T-helper 2 cell treated with Interferon-gamma antibody and Interleukin-4, amounts not matched to agents 100 ng/mL and 5 ng/mL, for 36 hours (primary cell): ENCODE measurements at regions not wholly inside any gene's neighbourhood (a gene's known extent, or its start where the extent isn't known, plus 50 kb on each side); places are given as distances from the start of the nearest gene placed in this dataset.

Experiments used
- intact Hi-C: fragments of 100-400 bp; cut with micrococcal nuclease; formaldehyde crosslinking; loops from one replicate; pipeline ENCODE4 v1.15.1; 2023

GRCh38 chr2:125479143-125479636 lies 1176.8 kb upstream of the GYPC start:
- intact Hi-C loops, result no loop called here

GRCh38 chr2:125490308-125490707 lies 1165.7 kb upstream of the GYPC start:
- intact Hi-C loops, result no loop called here

- intact Hi-C loops, result no loop called here
Measured at GRCh38 chr2:125491663-125492062, 1164.3 kb upstream of the GYPC start.

GRCh38 chr2:125512313-125512712 lies 1143.6 kb upstream of the GYPC start:
- intact Hi-C loops, result no loop called here

GRCh38 chr2:125516496-125517109 lies 1139.4 kb upstream of the GYPC start:
- intact Hi-C loops, result no loop called here

- intact Hi-C loops, result no loop called here
Measured at GRCh38 chr2:125526093-125526492, 1129.9 kb upstream of the GYPC start.

- intact Hi-C loops, result no loop called here
Measured at GRCh38 chr2:125535089-125535488, 1120.9 kb upstream of the GYPC start.

- intact Hi-C loops, result no loop called here
Measured at GRCh38 chr2:125543968-125544514, 1111.9 kb upstream of the GYPC start.

- intact Hi-C loops, result no loop called here
Measured at GRCh38 chr2:125553768-125554167, 1102.2 kb upstream of the GYPC start.

GRCh38 chr2:125554956-125555355 lies 1101.0 kb upstream of the GYPC start:
- intact Hi-C loops, result no loop called here

GRCh38 chr2:125559186-125559585 lies 1096.8 kb upstream of the GYPC start:
- intact Hi-C loops, result no loop called here

- intact Hi-C loops, result no loop called here
Measured at GRCh38 chr2:125560855-125561254, 1095.1 kb upstream of the GYPC start.

GRCh38 chr2:125561302-125561701 lies 1094.7 kb upstream of the GYPC start:
- intact Hi-C loops, result no loop called here

- intact Hi-C loops, result no loop called here
Measured at GRCh38 chr2:125562924-125563323, 1093.0 kb upstream of the GYPC start.

GRCh38 chr2:125564471-125564870 lies 1091.5 kb upstream of the GYPC start:
- intact Hi-C loops, result no loop called here

GRCh38 chr2:125566422-125566821 lies 1089.5 kb upstream of the GYPC start:
- intact Hi-C loops, result no loop called here

- intact Hi-C loops, result no loop called here
Measured at GRCh38 chr2:125567100-125567499, 1088.9 kb upstream of the GYPC start.

- intact Hi-C loops, result no loop called here
Measured at GRCh38 chr2:125572660-125573059, 1083.3 kb upstream of the GYPC start.

- intact Hi-C loops, result no loop called here
Measured at GRCh38 chr2:125573432-125573831, 1082.5 kb upstream of the GYPC start.

- intact Hi-C loops, result no loop called here
Measured at GRCh38 chr2:125576558-125576957, 1079.4 kb upstream of the GYPC start.

- intact Hi-C loops, result no loop called here
Measured at GRCh38 chr2:125581557-125581956, 1074.4 kb upstream of the GYPC start.

- intact Hi-C loops, result no loop called here
Measured at GRCh38 chr2:125582516-125582915, 1073.4 kb upstream of the GYPC start.

GRCh38 chr2:125584732-125585131 lies 1071.2 kb upstream of the GYPC start:
- intact Hi-C loops, result no loop called here
